HG03097 (cell line): ENCODE measurements at regions not wholly inside any gene's neighbourhood (a gene's known extent, or its start where the extent isn't known, plus 50 kb on each side); places are given as distances from the start of the nearest gene placed in this dataset.

Experiments used
- ATAC-seq: cut with Tn5 transposase; IDR thresholded peaks from one replicate; pipeline ENCODE4 v1.9.1; 2021; ENCODE audit not compliant: unreplicated experiment, low FRiP score

GRCh38 chr12:93275589-93275988 is 102.1 kb upstream of the NUDT4 start:
- ATAC-seq = no peak

- ATAC-seq = no peak
Measured at GRCh38 chr12:93279565-93280412, 97.9 kb upstream of the NUDT4 start.

- ATAC-seq = no peak
Measured at GRCh38 chr12:93287149-93287548, 90.6 kb upstream of the NUDT4 start.

DNA sequence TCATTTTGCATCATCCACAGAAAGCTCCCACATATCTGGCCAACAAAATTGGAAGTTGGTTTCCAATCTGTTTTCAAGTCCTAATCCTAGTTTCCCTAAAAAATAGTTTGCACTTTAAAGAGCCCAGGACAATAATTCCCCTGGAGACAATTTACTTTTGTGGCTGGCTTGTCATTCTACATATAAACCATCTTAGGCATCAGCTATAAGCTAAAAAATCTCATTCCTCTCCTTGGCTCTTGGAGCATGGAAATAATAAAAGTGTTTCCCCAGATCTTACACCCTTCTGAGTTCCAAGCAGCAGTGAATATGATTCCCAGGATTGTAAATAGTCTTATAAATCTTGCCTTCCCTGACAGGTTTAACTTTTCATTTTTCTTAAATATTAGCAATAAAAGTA is 89.1 kb upstream of the NUDT4 start:
- ATAC-seq = no peak

GRCh38 chr12:93290391-93290790 is 87.3 kb upstream of the NUDT4 start:
- no peak for ATAC-seq

DNA sequence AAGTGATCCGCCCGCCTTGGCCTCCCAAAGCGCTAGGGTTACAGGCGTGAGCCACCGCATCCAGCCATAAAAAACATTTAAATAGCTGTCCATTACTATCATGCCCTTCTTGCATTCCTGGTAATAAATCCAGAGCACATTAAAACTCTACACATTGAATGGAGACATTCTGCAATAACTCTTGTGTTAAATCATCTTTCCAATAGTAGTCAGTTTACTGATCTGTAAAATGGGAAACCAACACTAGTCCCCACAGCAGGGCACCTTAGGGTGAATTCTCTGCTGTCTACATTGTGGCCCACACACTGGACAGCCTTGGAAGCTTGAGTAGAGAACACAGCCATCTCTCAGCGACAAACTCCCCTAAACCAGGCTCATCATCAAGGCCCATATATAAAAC is 85.5 kb upstream of the NUDT4 start:
- ATAC-seq = no peak

GRCh38 chr12:93292731-93293566 is 84.8 kb upstream of the NUDT4 start:
- no peak for ATAC-seq

DNA sequence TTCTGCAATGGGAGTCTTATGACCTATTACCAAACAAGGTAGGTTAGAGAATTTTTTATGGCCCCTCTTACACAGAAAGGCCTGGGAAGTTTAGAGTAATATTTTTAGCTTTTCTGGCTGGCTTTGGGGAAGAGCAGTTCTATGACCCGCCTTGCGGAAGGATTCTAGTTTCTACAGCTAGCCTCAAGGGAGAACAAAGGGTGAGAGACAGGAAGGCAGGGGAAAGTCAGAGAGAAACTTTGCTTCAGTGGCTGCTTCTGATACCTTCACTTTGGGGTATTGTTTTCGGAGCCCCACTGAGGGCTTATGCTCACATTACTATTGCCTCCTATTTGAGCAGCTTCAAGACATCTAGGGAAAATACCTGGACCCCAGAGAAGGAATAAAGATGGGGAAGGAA is 80.7 kb upstream of the NUDT4 start:
- peak; percentile 92 for ATAC-seq

GRCh38 chr12:93297536-93297935 is 80.2 kb upstream of the NUDT4 start:
- ATAC-seq = no peak

GRCh38 chr12:93299262-93299846 is 78.4 kb upstream of the NUDT4 start:
- no peak for ATAC-seq

- ATAC-seq = no peak
Measured at GRCh38 chr12:93300611-93301021, 77.1 kb upstream of the NUDT4 start.

DNA sequence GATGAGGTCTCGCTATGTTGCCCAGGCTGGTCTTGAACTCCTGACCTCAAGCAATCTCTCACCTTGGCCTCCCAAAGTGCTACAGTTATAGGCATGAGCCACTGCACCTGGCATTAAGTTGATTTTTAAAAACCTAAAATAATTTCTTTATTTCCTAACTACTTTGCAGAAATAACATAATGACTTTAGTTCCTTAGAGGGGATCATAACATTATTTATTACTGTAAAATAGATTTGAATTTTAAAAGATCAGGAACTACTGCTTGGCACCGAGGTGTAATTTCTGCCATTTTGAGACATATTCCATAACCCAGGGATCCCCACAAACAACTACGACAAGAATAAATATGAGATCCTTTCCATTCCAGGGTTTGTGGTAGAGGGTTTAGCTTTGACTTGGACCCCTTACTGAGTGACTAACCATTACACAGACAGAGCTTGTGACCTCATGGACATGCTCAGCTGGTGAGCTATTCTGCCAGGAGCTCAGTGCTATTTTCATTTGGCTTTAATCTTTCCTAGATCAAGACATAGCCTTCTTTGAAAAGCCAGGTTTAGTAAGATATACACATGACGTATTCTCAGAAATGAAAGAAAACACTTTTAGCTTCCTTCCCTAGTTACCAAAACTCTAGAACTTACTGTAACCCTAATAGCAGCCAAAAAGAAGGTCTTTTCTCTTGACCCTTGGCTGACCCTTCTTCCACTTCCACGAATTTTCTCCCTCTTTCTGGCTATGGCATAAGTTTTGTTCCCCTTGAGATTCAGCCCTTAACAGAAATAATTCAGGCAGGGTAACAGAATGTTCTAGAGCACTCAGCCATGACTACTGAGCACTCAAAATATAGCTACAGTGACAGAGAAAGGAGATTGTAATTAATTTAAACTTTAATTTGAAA is 75.1 kb upstream of the NUDT4 start:
- ATAC-seq = no peak

- ATAC-seq = no peak
Measured at GRCh38 chr12:93306636-93307035, 71.1 kb upstream of the NUDT4 start.

DNA sequence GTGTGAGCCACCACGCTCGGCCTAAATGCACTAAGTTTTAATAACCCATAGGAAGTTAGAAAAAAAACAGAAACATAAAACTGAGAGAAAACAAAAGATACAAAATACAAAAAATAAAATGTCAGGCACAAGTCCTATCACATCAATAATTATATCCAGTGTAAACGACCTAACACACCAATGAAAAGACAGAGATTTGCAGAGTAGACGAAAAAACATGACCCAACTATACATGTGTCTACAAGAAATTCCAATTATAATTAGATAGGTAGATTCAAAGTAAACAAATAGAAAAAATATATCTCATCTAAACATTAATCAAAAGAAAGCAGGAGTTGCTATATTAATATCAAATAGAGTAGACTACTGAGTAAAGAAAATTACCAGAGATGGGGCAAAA is 69.4 kb upstream of the NUDT4 start:
- no peak for ATAC-seq

GRCh38 chr12:93311827-93312226 is 65.9 kb upstream of the NUDT4 start:
- ATAC-seq = no peak

DNA sequence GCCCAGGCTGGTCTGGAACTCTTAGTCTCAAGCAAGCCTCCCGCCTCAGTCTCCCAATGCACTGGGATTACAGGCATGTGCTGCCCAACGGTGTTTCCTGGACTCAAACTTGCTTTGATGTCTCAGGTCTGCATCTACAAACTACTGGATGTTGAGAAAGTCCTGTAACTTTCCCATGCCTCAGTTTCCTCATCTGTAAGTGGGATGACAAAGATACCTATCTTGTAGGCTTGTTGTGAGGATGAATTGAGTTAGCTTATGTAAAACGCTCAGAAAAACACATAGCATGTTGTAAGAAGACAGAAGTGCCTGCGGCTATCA is 63.6 kb upstream of the NUDT4 start:
- no peak for ATAC-seq

- no peak for ATAC-seq
Measured at GRCh38 chr12:93315385-93315906, 62.3 kb upstream of the NUDT4 start.

GRCh38 chr12:93315907-93316622 is 61.7 kb upstream of the NUDT4 start:
- no peak for ATAC-seq

GRCh38 chr12:93316623-93316971 is 61.1 kb upstream of the NUDT4 start:
- ATAC-seq = no peak

GRCh38 chr12:93317227-93317626 is 60.5 kb upstream of the NUDT4 start:
- no peak for ATAC-seq
